Ramos (cell line): ENCODE measurements at regions not wholly inside any gene's neighbourhood (a gene's known extent, or its start where the extent isn't known, plus 50 kb on each side); places are given as distances from the start of the nearest gene placed in this dataset.

Source experiments
- in situ Hi-C: fragments of 300-500 bp; cut with MboI; formaldehyde crosslinking; loops from one replicate; pipeline ENCODE4 v1.14.3; 2022; ENCODE audit warnings: low sequenced_read_pairs; ENCODE audit not compliant: unreplicated experiment

GRCh38 chr2:8170552-8171327 is 511.1 kb upstream of the ID2 start:
- in situ Hi-C loops: no loop called here

- in situ Hi-C loops: no loop called here
These were observed 510.2 kb upstream of the ID2 start for GRCh38 chr2:8171608-8172007.

GRCh38 chr2:8172661-8173060 is 509.2 kb upstream of the ID2 start:
- in situ Hi-C loops: no loop called here

GRCh38 chr2:8174641-8175257 is 507.1 kb upstream of the ID2 start:
- in situ Hi-C loops: no loop called here

- in situ Hi-C loops: no loop called here
These were observed 505.0 kb upstream of the ID2 start for GRCh38 chr2:8176887-8177286.

GRCh38 chr2:8177566-8177965 is 504.3 kb upstream of the ID2 start:
- in situ Hi-C loops: no loop called here

DNA sequence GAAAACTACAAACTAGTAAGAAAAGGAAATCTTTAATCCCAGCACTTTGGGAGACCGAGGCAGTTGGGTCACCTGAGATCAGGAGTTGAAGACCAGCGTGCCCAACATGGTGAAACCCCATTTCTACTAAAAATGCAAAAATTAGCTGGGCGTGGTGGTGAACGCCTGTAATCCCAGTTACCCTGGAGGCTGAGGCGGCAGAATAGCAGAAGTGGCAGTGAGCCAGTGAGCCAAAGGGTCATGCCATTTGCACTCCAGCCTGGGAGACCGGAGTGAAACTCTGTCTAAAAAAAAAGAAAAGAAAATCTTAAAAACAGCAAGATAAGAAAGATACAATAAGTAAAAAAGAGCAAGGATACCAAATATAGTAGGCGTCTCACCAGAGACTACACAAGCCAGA is 502.9 kb upstream of the ID2 start:
- in situ Hi-C loops: no loop called here

- in situ Hi-C loops: no loop called here
These were observed 492.5 kb upstream of the ID2 start for GRCh38 chr2:8189316-8189715.

GRCh38 chr2:8190279-8190678 is 491.6 kb upstream of the ID2 start:
- in situ Hi-C loops: no loop called here

- in situ Hi-C loops: no loop called here
These were observed 490.4 kb upstream of the ID2 start for GRCh38 chr2:8191427-8191826.

- in situ Hi-C loops: no loop called here
These were observed 488.7 kb upstream of the ID2 start for GRCh38 chr2:8193146-8193545.

- in situ Hi-C loops: no loop called here
These were observed 487.9 kb upstream of the ID2 start for GRCh38 chr2:8193686-8194615.

DNA sequence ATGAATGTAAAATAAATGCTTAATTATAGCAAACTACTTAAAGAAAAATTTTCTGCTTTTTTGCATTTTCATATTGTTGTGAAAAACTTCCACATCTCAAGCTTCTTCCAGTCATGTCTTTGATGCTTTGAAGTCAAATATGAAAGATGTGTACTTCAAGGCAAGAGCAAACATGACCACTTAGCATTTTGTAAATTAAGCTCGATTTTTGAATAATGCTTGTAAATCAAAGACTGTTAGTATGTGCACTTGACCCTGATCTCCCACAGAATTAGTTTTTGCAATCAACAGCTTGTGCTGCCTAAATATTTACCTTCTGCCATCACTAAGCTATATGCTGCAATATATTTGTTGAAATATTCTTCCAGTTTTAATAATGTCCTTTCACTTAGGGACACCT is 486.1 kb upstream of the ID2 start:
- in situ Hi-C loops: no loop called here

- in situ Hi-C loops: no loop called here
These were observed 485.5 kb upstream of the ID2 start for GRCh38 chr2:8196316-8196715.

DNA sequence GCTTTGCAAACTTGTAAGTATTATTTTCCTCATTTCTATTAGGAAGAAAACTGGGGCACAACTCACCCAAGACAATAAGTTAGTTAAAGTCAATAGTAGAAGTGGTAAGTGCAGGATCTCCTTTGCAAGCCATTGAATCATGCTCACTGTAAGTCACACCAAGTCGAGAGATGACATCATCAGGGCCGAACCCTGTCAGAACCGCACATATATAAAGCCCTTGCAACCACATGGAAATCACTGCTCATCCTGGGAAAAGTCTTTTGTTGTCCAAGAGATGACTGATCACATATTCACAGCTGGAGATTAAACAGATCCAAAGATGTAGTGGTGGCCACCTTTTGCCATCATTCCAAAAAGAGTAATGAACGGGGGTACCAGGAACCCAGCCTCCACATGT is 484.8 kb upstream of the ID2 start:
- in situ Hi-C loops: no loop called here

DNA sequence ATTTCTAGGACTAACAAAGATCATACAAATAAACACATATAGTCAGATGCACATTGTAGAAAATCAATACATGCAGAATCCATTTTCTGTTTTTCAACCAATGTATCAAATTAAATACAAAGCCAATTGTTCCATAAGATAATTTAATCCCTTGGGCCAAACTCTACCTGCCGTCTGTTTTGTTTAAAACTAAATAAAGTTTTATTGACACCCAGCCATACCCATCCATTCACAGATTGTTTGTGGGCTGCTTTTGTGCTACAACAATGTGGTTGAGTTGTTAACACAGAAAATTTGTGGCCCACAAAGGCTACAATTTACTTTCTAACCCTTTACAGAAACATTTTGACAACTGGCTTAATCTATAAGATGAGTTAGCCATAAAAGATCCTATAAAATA is 484.0 kb upstream of the ID2 start:
- in situ Hi-C loops: no loop called here

- in situ Hi-C loops: no loop called here
These were observed 483.0 kb upstream of the ID2 start for GRCh38 chr2:8198766-8199382.

- in situ Hi-C loops: no loop called here
These were observed 479.7 kb upstream of the ID2 start for GRCh38 chr2:8202132-8202531.

DNA sequence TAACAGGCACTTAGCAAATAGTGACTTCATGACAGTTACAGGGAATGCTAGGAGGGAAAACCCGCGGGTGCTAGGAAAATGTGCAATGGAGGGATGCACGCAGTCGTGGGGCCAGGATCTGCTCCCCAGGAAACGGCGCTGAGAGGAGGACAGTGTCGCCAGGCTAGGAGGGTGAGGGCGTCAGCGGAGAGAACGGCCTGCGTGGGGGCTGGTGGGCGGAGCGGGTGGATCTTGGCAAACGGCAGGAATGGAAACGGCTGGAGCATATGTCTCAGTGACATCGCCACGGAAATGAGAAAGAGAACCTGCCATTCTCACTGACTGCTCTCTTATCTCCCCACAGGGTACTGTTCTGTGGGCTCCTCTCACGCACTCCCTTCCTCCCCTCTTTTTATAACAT is 478.5 kb upstream of the ID2 start:
- in situ Hi-C loops: no loop called here

DNA sequence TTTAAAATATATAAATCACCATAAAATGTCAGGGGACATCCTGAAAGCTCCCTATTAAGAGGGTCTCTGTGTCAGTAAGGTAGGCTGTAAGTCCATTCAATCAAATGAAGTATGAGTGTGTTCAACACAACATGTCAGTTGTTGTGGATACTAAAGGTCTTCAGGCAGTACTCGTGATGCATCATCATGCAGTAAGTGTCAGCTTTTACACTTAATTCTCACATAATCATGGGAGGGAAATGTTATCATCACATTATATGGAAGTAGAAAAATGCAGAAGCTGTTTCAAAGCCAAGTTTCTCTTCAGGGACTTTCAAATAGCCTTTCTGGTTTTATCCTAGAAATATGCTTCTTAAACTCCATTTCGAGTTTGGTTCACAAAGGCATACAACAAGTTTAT is 477.1 kb upstream of the ID2 start:
- in situ Hi-C loops: no loop called here

- in situ Hi-C loops: no loop called here
These were observed 472.4 kb upstream of the ID2 start for GRCh38 chr2:8209494-8209893.
